Sigmoid colon (tissue), 6 donors: ENCODE measurements at regions not wholly inside any gene's neighbourhood (a gene's known extent, or its start where the extent isn't known, plus 50 kb on each side); places are given as distances from the start of the nearest gene placed in this dataset.

Source experiments
- DNase-seq: peaks from one replicate; pipeline ENCODE4 v3.0.0-alpha.2; 2019
- H3K27ac ChIP-seq, 4 donors: fragments of 200-600 bp; sonication (generic); one replicate each; pipeline ENCODE4 v1.5.1; 2016 to 2019; ENCODE audit warnings: mild to moderate bottlenecking in 1 of 4
- H3K27me3 ChIP-seq, 3 donors: fragments of 200-600 bp; sonication (generic); one replicate each; pipeline ENCODE4 v1.5.1; 2019; ENCODE audit warnings: mild to moderate bottlenecking in 1 of 3
- H3K36me3 ChIP-seq, 4 donors: fragments of 200-600 bp; sonication (generic); one replicate each; pipeline ENCODE4 v1.5.1; 2016 to 2019
- H3K4me1 ChIP-seq, 4 donors: fragments of 200-600 bp; sonication (generic); one replicate each; pipeline ENCODE4 v1.5.1; 2017 to 2019
- H3K4me3 ChIP-seq, 4 donors: fragments of 200-600 bp; sonication (generic); one replicate each; pipeline ENCODE4 v1.5.1; 2017 to 2019; ENCODE audit warnings: mild to moderate bottlenecking in 2 of 4, moderate library complexity in 1 of 4
- H3K9me3 ChIP-seq, 4 donors: fragments of 200-600 bp in 3 of 4; sonication (generic) in 3 of 4; one replicate each; pipeline versions ENCODE4 v1.5.1 to v1.6.1; 2013 to 2019
- CTCF ChIP-seq, 4 experiments: fragments of 450-650 bp in 3 of 4; fragments of 200-600 bp in 1 of 4; IDR thresholded peaks; one replicate each; pipeline ENCODE4 v1.5.1; 2016 to 2019; ENCODE audit warnings: antibody characterized with exemption in 4 of 4, mild to moderate bottlenecking in 3 of 4, moderate library complexity in 2 of 4
- EP300 ChIP-seq, 4 donors: sonication (generic); formaldehyde crosslinking; IDR thresholded peaks; one replicate each; pipeline ENCODE4 v1.6.1; 2017; ENCODE audit warnings: antibody characterized with exemption in 4 of 4
- POLR2A ChIP-seq, 2 donors: fragments of 450-650 bp; IDR thresholded peaks; one replicate each; pipeline ENCODE4 v1.6.1; 2016; ENCODE audit warnings: antibody characterized with exemption in 2 of 2, mild to moderate bottlenecking in 2 of 2, moderate library complexity in 2 of 2
- POLR2AphosphoS5 ChIP-seq, 4 donors: sonication (generic); formaldehyde crosslinking; IDR thresholded peaks; one replicate each; pipeline ENCODE4 v1.6.1; 2017; ENCODE audit warnings: antibody characterized with exemption in 4 of 4
- WGBS, 2 donors: extraction: QIAGEN DNeasy Blood & Tissue Kit; methylation state at CpG; one replicate each; pipeline ENCODE4 v1.1.7; 2013; 5-methylcytosine and 5-hydroxymethylcytosine counted together
- intact Hi-C: fragments of 100-400 bp; cut with DNase I; formaldehyde crosslinking; loops from one replicate; pipeline ENCODE4 v1.15.1; 2023
- donor health status: healthy with polysubstance abuse.
- donor health status: healthy.

GRCh38 chr4:175531405-175532091 lies 280.5 kb downstream of the GPM6A start:
- 77 to 89% methylated on average over 4 of the region's 4 CpGs for WGBS, 2 donors
- H3K27me3 ChIP-seq, result no peaks in the 10 kb centered on the region
- intact Hi-C loops, result loop anchor here (10.0 kb wide), 1 partner anchor 767 kb away; no protein-coding TSS in a partner anchor

GRCh38 chr4:175536852-175537453 lies 275.1 kb downstream of the GPM6A start:
- intact Hi-C loops, result loop anchor here (5.0 to 10.0 kb wide), 2 partner anchors 772 to 1170 kb away; no protein-coding TSS in a partner anchor
- Histone ChIP-seq H3K9me3 (peaks cover 0 to 2% (median 0%) of the 10 kb centered on the region in 4 donors), H3K4me3 (no peak overlapping the region), H3K27ac (no peak overlapping the region), H3K27me3 (no peaks in the 10 kb centered on the region), H3K36me3 (no peaks in the 10 kb centered on the region), H3K4me1 (no peaks in the 10 kb centered on the region)
- no peak for DNase-seq
- WGBS, 2 donors, result 31 to 34% methylated on average over 6 of the region's 6 CpGs
- no peak for TF ChIP-seq POLR2AphosphoS5 (IDR thresholded peaks at IDR 0.05)
- TF ChIP-seq CTCF (IDR thresholded peaks at IDR 0.05), result peak in 2 of 4 experiments; percentile 33 to 39
- TF ChIP-seq POLR2A (IDR thresholded peaks at IDR 0.05), result no peak
- no peak for TF ChIP-seq EP300 (IDR thresholded peaks at IDR 0.05)

More at GRCh38 chr4:175531405-175532091, 280.5 kb downstream of the GPM6A start:
- Histone ChIP-seq H3K9me3 (no peaks in the 10 kb centered on the region), H3K4me1 (no peaks in the 10 kb centered on the region), H3K4me3 (no peak overlapping the region), H3K36me3 (no peaks in the 10 kb centered on the region), H3K27ac (no peak overlapping the region)
- TF ChIP-seq CTCF (IDR thresholded peaks at IDR 0.05) (no peak), POLR2AphosphoS5 (IDR thresholded peaks at IDR 0.05) (no peak), POLR2A (IDR thresholded peaks at IDR 0.05) (no peak), EP300 (IDR thresholded peaks at IDR 0.05) (no peak)
- no peak for DNase-seq

GRCh38 chr4:175539498-175539897 lies 272.6 kb downstream of the GPM6A start:
- Histone ChIP-seq H3K27ac (no peak overlapping the region), H3K36me3 (no peaks in the 10 kb centered on the region), H3K4me1 (peaks cover 0 to 23% (median 9%) of the 10 kb centered on the region in 4 donors), H3K9me3 (peaks cover 0 to 2% (median 0%) of the 10 kb centered on the region in 4 donors), H3K27me3 (no peaks in the 10 kb centered on the region), H3K4me3 (no peak overlapping the region)
- intact Hi-C loops, result loop anchor here (5.0 to 10.0 kb wide), 2 partner anchors 775 to 1172 kb away; no protein-coding TSS in a partner anchor
- DNase-seq, result no peak
- WGBS, 2 donors, result 45 to 60% methylated on average over 2 of the region's 2 CpGs
- TF ChIP-seq POLR2A (IDR thresholded peaks at IDR 0.05) (no peak), POLR2AphosphoS5 (IDR thresholded peaks at IDR 0.05) (no peak), EP300 (IDR thresholded peaks at IDR 0.05) (no peak), CTCF (IDR thresholded peaks at IDR 0.05) (no peak)

- Histone ChIP-seq H3K27me3 (no peaks in the 10 kb centered on the region), H3K4me3 (no peak overlapping the region), H3K36me3 (no peaks in the 10 kb centered on the region), H3K4me1 (peaks cover 0 to 29% (median 13%) of the 10 kb centered on the region in 4 donors), H3K27ac (no peak overlapping the region), H3K9me3 (peaks cover 0 to 2% (median 0%) of the 10 kb centered on the region in 4 donors)
- TF ChIP-seq EP300 (IDR thresholded peaks at IDR 0.05) (no peak), POLR2AphosphoS5 (IDR thresholded peaks at IDR 0.05) (no peak), CTCF (IDR thresholded peaks at IDR 0.05) (no peak), POLR2A (IDR thresholded peaks at IDR 0.05) (no peak)
- intact Hi-C loops, result no loop called here
- 71 to 92% methylated on average over 1 of the region's 1 CpG for WGBS, 2 donors
- no peak for DNase-seq
Observed at GRCh38 chr4:175540151-175540550, 271.9 kb downstream of the GPM6A start.
